ENCODE measurements at regions not wholly inside any gene's neighbourhood (a gene's known extent, or its start where the extent isn't known, plus 50 kb on each side); places are given as distances from the start of the nearest gene placed in this dataset.

DNA sequence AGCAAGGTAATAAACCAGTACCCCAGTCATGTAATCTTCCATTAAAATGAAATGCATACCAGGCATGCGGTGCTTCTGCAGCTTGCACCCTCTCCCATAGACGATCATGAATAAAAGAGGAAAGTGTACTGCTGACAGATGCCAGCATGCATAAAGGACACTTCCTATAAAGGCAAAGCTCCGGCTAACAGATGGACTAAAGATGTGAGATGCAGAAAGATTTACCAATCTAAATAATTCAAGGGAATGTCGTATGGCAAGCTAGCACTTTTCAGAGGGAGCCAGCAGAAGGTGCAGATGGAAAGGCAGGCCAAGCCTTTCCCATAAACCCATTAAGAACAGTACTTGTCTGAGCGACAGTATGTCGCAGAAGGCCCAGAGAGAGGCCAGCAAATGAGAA is 542.0 kb downstream of the NUF2 start:
- TF ChIP-seq, protein P1, sequence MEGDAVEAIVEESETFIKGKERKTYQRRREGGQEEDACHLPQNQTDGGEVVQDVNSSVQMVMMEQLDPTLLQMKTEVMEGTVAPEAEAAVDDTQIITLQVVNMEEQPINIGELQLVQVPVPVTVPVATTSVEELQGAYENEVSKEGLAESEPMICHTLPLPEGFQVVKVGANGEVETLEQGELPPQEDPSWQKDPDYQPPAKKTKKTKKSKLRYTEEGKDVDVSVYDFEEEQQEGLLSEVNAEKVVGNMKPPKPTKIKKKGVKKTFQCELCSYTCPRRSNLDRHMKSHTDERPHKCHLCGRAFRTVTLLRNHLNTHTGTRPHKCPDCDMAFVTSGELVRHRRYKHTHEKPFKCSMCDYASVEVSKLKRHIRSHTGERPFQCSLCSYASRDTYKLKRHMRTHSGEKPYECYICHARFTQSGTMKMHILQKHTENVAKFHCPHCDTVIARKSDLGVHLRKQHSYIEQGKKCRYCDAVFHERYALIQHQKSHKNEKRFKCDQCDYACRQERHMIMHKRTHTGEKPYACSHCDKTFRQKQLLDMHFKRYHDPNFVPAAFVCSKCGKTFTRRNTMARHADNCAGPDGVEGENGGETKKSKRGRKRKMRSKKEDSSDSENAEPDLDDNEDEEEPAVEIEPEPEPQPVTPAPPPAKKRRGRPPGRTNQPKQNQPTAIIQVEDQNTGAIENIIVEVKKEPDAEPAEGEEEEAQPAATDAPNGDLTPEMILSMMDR (IDR thresholded peaks at IDR 0.05; ENCODE audit: insufficient read depth, low read depth, low read length): no peak
- no peak for TF ChIP-seq EZH2 (IDR thresholded peaks at IDR 0.05; ENCODE audit: insufficient read depth, low read length)

All from astrocyte (in vitro differentiated cells and primary cell).